ENCODE measurements at regions not wholly inside any gene's neighbourhood (a gene's known extent, or its start where the extent isn't known, plus 50 kb on each side); places are given as distances from the start of the nearest gene placed in this dataset.

GRCh38 chrX:25667681-25668080, 470.5 kb upstream of the MAGEB18 start:
- TF ChIP-seq POLR2A (IDR thresholded peaks at IDR 0.05) = no peak
- TF ChIP-seq CTCF (IDR thresholded peaks at IDR 0.05) = no peak
- TF ChIP-seq EP300 (IDR thresholded peaks at IDR 0.05; ENCODE audit: low read depth) = no peak
